K562 (cell line): ENCODE measurements at regions not wholly inside any gene's neighbourhood (a gene's known extent, or its start where the extent isn't known, plus 50 kb on each side); places are given as distances from the start of the nearest gene placed in this dataset.

Experiments used
- ATAC-seq: fragments of 200-7000 bp; cut with Tn5 transposase; 3 replicates; pipeline ENCODE4 v1.9.1; 2020; ENCODE audit warnings: moderate library complexity
- BruUV-seq: library from RNA; stranded (reverse); fragments of 400-500 nt; replicated peaks from 2 replicates; lab custom pipeline; 2021; lab: Mats Ljungman, UMichigan
- CTCF ChIA-PET: fragments of 300-600 bp; formaldehyde crosslinking; extraction: SDS; loops from one replicate; lab custom pipeline; 2021; ENCODE audit warnings: low intra/inter-chr PET ratio; lab: Yijun Ruan, JAX
- POLR2A ChIA-PET: fragments of 300-600, 350-650 bp; sonication (Branson Sonifier 250); formaldehyde crosslinking; extraction: SDS; loops from one replicate; lab custom pipeline; 2021; ENCODE audit warnings: antibody characterized with exemption, inconsistent platforms; lab: Yijun Ruan, JAX
- DNase-seq, 4 experiments: peaks; one replicate each; pipeline versions ENCODE4 v3.0.0 to v3.0.0-alpha.2; 2011 to 2018; ENCODE audit warnings: low spot score in 3 of 4, mixed read lengths in 3 of 4; ENCODE audit errors: extremely low read depth in 1 of 4
- FAIRE-seq: peaks from 2 replicates; lab custom pipeline; 2011; peaks lifted over from hg19 to GRCh38; lab: Jason Lieb, UNC
- H2AFZ ChIP-seq: 2 replicates; pipeline ENCODE4 v1.6.0; 2011; ENCODE audit warnings: low read depth, low read length, control low read depth, inconsistent platforms
- H3K27ac ChIP-seq: fragments of 200-600 bp; 3 replicates; pipeline ENCODE4 v1.8.0; 2011; ENCODE audit warnings: low read depth, mild to moderate bottlenecking, control low read depth, inconsistent platforms, low read length, moderate library complexity, mixed read lengths; ENCODE audit errors: extremely low read depth
- H3K27me3 ChIP-seq, 2 experiments: fragments of 300-600 bp in 1 of 2; 2 replicates in 1 of 2; 3 replicates in 1 of 2; pipeline versions ENCODE4 v1.6.0 to v1.8.0; 2011; ENCODE audit warnings: inconsistent platforms in 2 of 2, low read length in 2 of 2, mild to moderate bottlenecking in 1 of 2, mixed read lengths in 1 of 2, moderate library complexity in 1 of 2; ENCODE audit not compliant: control insufficient read depth in 2 of 2, insufficient read depth in 2 of 2
- H3K36me3 ChIP-seq: fragments of 300-600 bp; 3 replicates; pipeline ENCODE4 v1.8.0; 2011; ENCODE audit warnings: mild to moderate bottlenecking, low read length, inconsistent platforms; ENCODE audit not compliant: control insufficient read depth, insufficient read depth
- H3K4me1 ChIP-seq, 2 experiments: fragments of 200-600 bp in 1 of 2; replicated peaks in 1 of 2; 2 replicates in 1 of 2; 3 replicates in 1 of 2; pipeline versions ENCODE4 v1.5.1 to v1.8.0; 2011; ENCODE audit warnings: inconsistent platforms in 2 of 2, low read length in 2 of 2, mild to moderate bottlenecking in 1 of 2, mixed read lengths in 1 of 2, moderate library complexity in 1 of 2; ENCODE audit not compliant: control insufficient read depth in 2 of 2, insufficient read depth in 2 of 2
- H3K4me2 ChIP-seq: 2 replicates; pipeline ENCODE4 v1.6.1; 2011; ENCODE audit warnings: low read length, control low read depth, inconsistent platforms, mixed read lengths; ENCODE audit not compliant: insufficient read depth
- H3K4me3 ChIP-seq: fragments of 200-600 bp; sonication (generic), shearing (Covaris generic); 2 replicates; pipeline ENCODE4 v1.5.1; 2016; ENCODE audit warnings: control low read depth, inconsistent platforms
- H3K79me2 ChIP-seq: fragments of 200-600 bp; 3 replicates; pipeline ENCODE4 v1.8.0; 2011; ENCODE audit warnings: low read length, inconsistent platforms; ENCODE audit not compliant: control insufficient read depth, insufficient read depth
- H3K9ac ChIP-seq, 2 experiments: 2 replicates each; pipeline versions ENCODE4 v1.6.0 to v1.6.1; 2011; ENCODE audit warnings: low read depth in 2 of 2, low read length in 2 of 2, control low read depth in 1 of 2, inconsistent platforms in 1 of 2, mild to moderate bottlenecking in 1 of 2, mixed read lengths in 1 of 2; ENCODE audit not compliant: insufficient read depth in 1 of 2
- H3K9me1 ChIP-seq: one replicate; pipeline ENCODE4 v1.6.0; 2011; ENCODE audit warnings: inconsistent platforms, mild to moderate bottlenecking, low read length, moderate library complexity; ENCODE audit not compliant: control insufficient read depth, insufficient read depth
- H3K9me3 ChIP-seq: replicated peaks from 2 replicates; pipeline ENCODE4 v1.5.1; 2011; ENCODE audit warnings: low read depth, low read length, inconsistent platforms; ENCODE audit not compliant: control insufficient read depth, insufficient read depth
- H4K20me1 ChIP-seq: replicated peaks from 2 replicates; pipeline ENCODE4 v1.6.1; 2011; ENCODE audit warnings: low read length, inconsistent platforms, mixed read lengths; ENCODE audit not compliant: control insufficient read depth, insufficient read depth
- GABPA ChIP-seq: fragments of 200-800 bp; sonication (Bioruptor generic); conservative IDR thresholded peaks from 2 replicates; pipeline ENCODE4 v1.6.1; 2016; ENCODE audit warnings: low read depth, missing genetic modification characterization, missing compliant biosample characterization
- TBP ChIP-seq: optimal IDR thresholded peaks from 2 replicates; pipeline ENCODE3; 2011; ENCODE audit warnings: low read depth, low read length, improper control_type of control experiment
- TRIM28 ChIP-seq: fragments of 450-650 bp; IDR thresholded peaks from 2 replicates; pipeline ENCODE4 v1.6.1; 2017
- WGBS: fragments of 100-300 bp; shearing (Covaris generic); methylation state at CpG from one replicate; pipeline ENCODE4 v1.1.6; 2016; ENCODE audit warnings: low coverage, mixed read lengths; ENCODE audit not compliant: insufficient coverage; ENCODE audit errors: missing lambda C conversion rate; 5-methylcytosine and 5-hydroxymethylcytosine counted together
- in situ Hi-C: fragments of 300-500 bp; cut with MboI; formaldehyde crosslinking; loops from 4 replicates; pipeline ENCODE4 v1.15.0; 2018; ENCODE audit warnings: inconsistent platforms, mixed read lengths
- intact Hi-C: fragments of 100-400 bp; cut with micrococcal nuclease; formaldehyde crosslinking; loops from 2 replicates; pipeline ENCODE4 v1.14.2; 2022
- TF ChIP-seq, protein P1 (sequence below): fragments of 250-450 bp; sonication (Bioruptor Pico); IDR thresholded peaks from 2 replicates; pipeline ENCODE4 v1.4.0; 2020

DNA sequence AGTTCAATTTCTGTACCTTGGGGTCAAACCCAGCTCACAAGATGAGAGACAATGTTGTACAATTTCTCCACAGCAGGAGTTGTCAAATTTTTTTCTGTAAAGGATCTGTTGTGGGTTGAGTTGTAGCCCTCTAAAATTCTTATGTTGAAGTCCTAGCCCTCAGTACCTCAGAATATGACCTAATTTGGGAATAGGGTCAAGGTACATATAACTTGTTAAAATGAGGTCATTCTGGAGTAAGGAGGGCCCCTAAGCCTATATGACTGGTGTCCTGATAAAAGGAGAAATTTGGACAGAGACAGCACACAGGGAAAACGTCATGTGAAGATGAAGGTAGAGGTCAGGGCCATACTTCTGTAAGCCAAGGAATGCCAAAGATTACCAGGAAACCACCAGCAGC is 264.9 kb downstream of the TTC8 start:
- DNase-seq = no peak
- Histone ChIP-seq H3K36me3 (no peaks in the 10 kb centered on the region), H2AFZ (no peak overlapping the region), H3K79me2 (no peaks in the 10 kb centered on the region), H4K20me1 (no peaks in the 10 kb centered on the region), H3K4me2 (no peak overlapping the region), H3K27me3 (peaks cover 0 to 4% of the 10 kb centered on the region in 2 experiments; a peak in 2 of 5 replicates), H3K9ac (no peak overlapping the region), H3K4me1 (no peaks in the 10 kb centered on the region), H3K9me3 (no peaks in the 10 kb centered on the region), H3K9me1 (no peaks in the 10 kb centered on the region), H3K27ac (no peak overlapping the region), H3K4me3 (no peak overlapping the region)
- ChIA-PET POLR2A (interaction anchor here (0.6 to 1.2 kb wide), 3 partner anchors 11 to 1506 kb away, joined by 3 read pairs; no protein-coding TSS in a partner anchor), CTCF (no interaction called here)
- WGBS = 0% methylated on average over 1 of the region's 1 CpG
- intact Hi-C loops (no loop called here), in situ Hi-C loops (no loop called here)
- TF ChIP-seq, protein P1, sequence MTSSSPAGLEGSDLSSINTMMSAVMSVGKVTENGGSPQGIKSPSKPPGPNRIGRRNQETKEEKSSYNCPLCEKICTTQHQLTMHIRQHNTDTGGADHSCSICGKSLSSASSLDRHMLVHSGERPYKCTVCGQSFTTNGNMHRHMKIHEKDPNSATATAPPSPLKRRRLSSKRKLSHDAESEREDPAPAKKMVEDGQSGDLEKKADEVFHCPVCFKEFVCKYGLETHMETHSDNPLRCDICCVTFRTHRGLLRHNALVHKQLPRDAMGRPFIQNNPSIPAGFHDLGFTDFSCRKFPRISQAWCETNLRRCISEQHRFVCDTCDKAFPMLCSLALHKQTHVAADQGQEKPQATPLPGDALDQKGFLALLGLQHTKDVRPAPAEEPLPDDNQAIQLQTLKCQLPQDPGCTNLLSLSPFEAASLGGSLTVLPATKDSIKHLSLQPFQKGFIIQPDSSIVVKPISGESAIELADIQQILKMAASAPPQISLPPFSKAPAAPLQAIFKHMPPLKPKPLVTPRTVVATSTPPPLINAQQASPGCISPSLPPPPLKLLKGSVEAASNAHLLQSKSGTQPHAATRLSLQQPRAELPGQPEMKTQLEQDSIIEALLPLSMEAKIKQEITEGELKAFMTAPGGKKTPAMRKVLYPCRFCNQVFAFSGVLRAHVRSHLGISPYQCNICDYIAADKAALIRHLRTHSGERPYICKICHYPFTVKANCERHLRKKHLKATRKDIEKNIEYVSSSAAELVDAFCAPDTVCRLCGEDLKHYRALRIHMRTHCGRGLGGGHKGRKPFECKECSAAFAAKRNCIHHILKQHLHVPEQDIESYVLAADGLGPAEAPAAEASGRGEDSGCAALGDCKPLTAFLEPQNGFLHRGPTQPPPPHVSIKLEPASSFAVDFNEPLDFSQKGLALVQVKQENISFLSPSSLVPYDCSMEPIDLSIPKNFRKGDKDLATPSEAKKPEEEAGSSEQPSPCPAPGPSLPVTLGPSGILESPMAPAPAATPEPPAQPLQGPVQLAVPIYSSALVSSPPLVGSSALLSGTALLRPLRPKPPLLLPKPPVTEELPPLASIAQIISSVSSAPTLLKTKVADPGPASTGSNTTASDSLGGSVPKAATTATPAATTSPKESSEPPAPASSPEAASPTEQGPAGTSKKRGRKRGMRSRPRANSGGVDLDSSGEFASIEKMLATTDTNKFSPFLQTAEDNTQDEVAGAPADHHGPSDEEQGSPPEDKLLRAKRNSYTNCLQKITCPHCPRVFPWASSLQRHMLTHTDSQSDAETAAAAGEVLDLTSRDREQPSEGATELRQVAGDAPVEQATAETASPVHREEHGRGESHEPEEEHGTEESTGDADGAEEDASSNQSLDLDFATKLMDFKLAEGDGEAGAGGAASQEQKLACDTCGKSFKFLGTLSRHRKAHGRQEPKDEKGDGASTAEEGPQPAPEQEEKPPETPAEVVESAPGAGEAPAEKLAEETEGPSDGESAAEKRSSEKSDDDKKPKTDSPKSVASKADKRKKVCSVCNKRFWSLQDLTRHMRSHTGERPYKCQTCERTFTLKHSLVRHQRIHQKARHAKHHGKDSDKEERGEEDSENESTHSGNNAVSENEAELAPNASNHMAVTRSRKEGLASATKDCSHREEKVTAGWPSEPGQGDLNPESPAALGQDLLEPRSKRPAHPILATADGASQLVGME = no peak
- no peak for TF ChIP-seq TBP
- TF ChIP-seq TRIM28 = no peak
- TF ChIP-seq GABPA (tag) = no peak
- ATAC-seq = no peak
- no peak for FAIRE-seq
- BruUV-seq = no TSS peak
